ENCODE measurements at regions not wholly inside any gene's neighbourhood (a gene's known extent, or its start where the extent isn't known, plus 50 kb on each side); places are given as distances from the start of the nearest gene placed in this dataset.

- Histone ChIP-seq H3K4me3 (ENCODE audit: insufficient read depth, low read depth, low read length) (no peak overlapping the region), H4K20me1 (ENCODE audit: insufficient read depth, low read length) (no peaks in the 10 kb centered on the region), H3K27ac (ENCODE audit: low read depth, low read length) (no peak overlapping the region), H3K36me3 (ENCODE audit: insufficient read depth, low read length) (no peaks in the 10 kb centered on the region), H3K27me3 (ENCODE audit: insufficient read depth, low read length) (no peaks in the 10 kb centered on the region), H3K9ac (ENCODE audit: low read length) (no peak overlapping the region), H3K4me2 (ENCODE audit: low read length) (no peak overlapping the region), H3K79me2 (ENCODE audit: insufficient read depth, low read length) (no peaks in the 10 kb centered on the region), H2AFZ (ENCODE audit: low read depth, low read length) (no peak overlapping the region), H3K9me3 (ENCODE audit: insufficient read depth, low read depth, low read length) (no peaks in the 10 kb centered on the region), H3K4me1 (ENCODE audit: insufficient read depth, low read length) (no peaks in the 10 kb centered on the region)
- Mint-ChIP-seq H3K4me1 (ENCODE audit: low read depth, unreplicated experiment) (no peaks in the 10 kb centered on the region), H3K27ac (ENCODE audit: unreplicated experiment) (no peak overlapping the region), H3K27me3 (ENCODE audit: low read depth, unreplicated experiment) (no peaks in the 10 kb centered on the region), H3K36me3 (ENCODE audit: low read depth, unreplicated experiment) (no peaks in the 10 kb centered on the region), H3K9me3 (ENCODE audit: unreplicated experiment) (peaks cover 19% of the 10 kb centered on the region), H3K4me3 (ENCODE audit: unreplicated experiment) (no peak overlapping the region)
- DNase-seq (ENCODE audit: low read depth) (no peak), FAIRE-seq (no peak)
- TF ChIP-seq CTCF (IDR thresholded peaks at IDR 0.05; ENCODE audit: insufficient read depth, low read depth, low read length), result no peak
- no peak for TF ChIP-seq EZH2 (IDR thresholded peaks at IDR 0.05; ENCODE audit: insufficient read depth, low read length)
Measured at GRCh38 chr14:105982664-105983063, 456.3 kb downstream of the TMEM121 start.

GRCh38 chr14:105986894-105987284, 460.5 kb downstream of the TMEM121 start:
- Histone ChIP-seq H3K9me3 (ENCODE audit: insufficient read depth, low read depth, low read length) (peaks cover 4% of the 10 kb centered on the region), H2AFZ (ENCODE audit: low read depth, low read length) (no peak overlapping the region), H3K27me3 (ENCODE audit: insufficient read depth, low read length) (no peaks in the 10 kb centered on the region), H3K9ac (ENCODE audit: low read length) (no peak overlapping the region), H3K4me1 (ENCODE audit: insufficient read depth, low read length) (no peaks in the 10 kb centered on the region), H4K20me1 (ENCODE audit: insufficient read depth, low read length) (no peaks in the 10 kb centered on the region), H3K27ac (ENCODE audit: low read depth, low read length) (no peak overlapping the region), H3K4me2 (ENCODE audit: low read length) (no peak overlapping the region), H3K4me3 (ENCODE audit: insufficient read depth, low read depth, low read length) (no peak overlapping the region), H3K79me2 (ENCODE audit: insufficient read depth, low read length) (no peaks in the 10 kb centered on the region), H3K36me3 (ENCODE audit: insufficient read depth, low read length) (no peaks in the 10 kb centered on the region)
- TF ChIP-seq CTCF (IDR thresholded peaks at IDR 0.05; ENCODE audit: insufficient read depth, low read depth, low read length), result no peak
- no peak for TF ChIP-seq EZH2 (IDR thresholded peaks at IDR 0.05; ENCODE audit: insufficient read depth, low read length)
- H3K4me1 Mint-ChIP-seq (ENCODE audit: low read depth, unreplicated experiment), result no peaks in the 10 kb centered on the region
- no peaks in the 10 kb centered on the region for H3K36me3 Mint-ChIP-seq (ENCODE audit: low read depth, unreplicated experiment)
- no peaks in the 10 kb centered on the region for H3K27me3 Mint-ChIP-seq (ENCODE audit: low read depth, unreplicated experiment)
- no peak overlapping the region for H3K4me3 Mint-ChIP-seq (ENCODE audit: unreplicated experiment)
- no peak for DNase-seq (ENCODE audit: low read depth)
- no peak for FAIRE-seq
- H3K27ac Mint-ChIP-seq (ENCODE audit: unreplicated experiment), result no peak overlapping the region
- H3K9me3 Mint-ChIP-seq (ENCODE audit: unreplicated experiment), result peaks cover 16% of the 10 kb centered on the region

GRCh38 chr14:105987563-105987962, 461.2 kb downstream of the TMEM121 start:
- Histone ChIP-seq H3K79me2 (ENCODE audit: insufficient read depth, low read length) (no peaks in the 10 kb centered on the region), H3K4me2 (ENCODE audit: low read length) (no peak overlapping the region), H3K9ac (ENCODE audit: low read length) (no peak overlapping the region), H3K4me1 (ENCODE audit: insufficient read depth, low read length) (no peaks in the 10 kb centered on the region), H3K36me3 (ENCODE audit: insufficient read depth, low read length) (no peaks in the 10 kb centered on the region), H3K27me3 (ENCODE audit: insufficient read depth, low read length) (no peaks in the 10 kb centered on the region), H2AFZ (ENCODE audit: low read depth, low read length) (no peak overlapping the region), H3K27ac (ENCODE audit: low read depth, low read length) (no peak overlapping the region), H4K20me1 (ENCODE audit: insufficient read depth, low read length) (no peaks in the 10 kb centered on the region), H3K9me3 (ENCODE audit: insufficient read depth, low read depth, low read length) (peaks cover 4% of the 10 kb centered on the region), H3K4me3 (ENCODE audit: insufficient read depth, low read depth, low read length) (no peak overlapping the region)
- H3K4me3 Mint-ChIP-seq (ENCODE audit: unreplicated experiment), result no peak overlapping the region
- H3K27me3 Mint-ChIP-seq (ENCODE audit: low read depth, unreplicated experiment), result no peaks in the 10 kb centered on the region
- FAIRE-seq (no peak), DNase-seq (ENCODE audit: low read depth) (no peak)
- H3K9me3 Mint-ChIP-seq (ENCODE audit: unreplicated experiment), result peaks cover 15% of the 10 kb centered on the region
- H3K4me1 Mint-ChIP-seq (ENCODE audit: low read depth, unreplicated experiment), result no peaks in the 10 kb centered on the region
- no peaks in the 10 kb centered on the region for H3K36me3 Mint-ChIP-seq (ENCODE audit: low read depth, unreplicated experiment)
- TF ChIP-seq EZH2 (IDR thresholded peaks at IDR 0.05; ENCODE audit: insufficient read depth, low read length) (no peak), CTCF (IDR thresholded peaks at IDR 0.05; ENCODE audit: insufficient read depth, low read depth, low read length) (no peak)
- H3K27ac Mint-ChIP-seq (ENCODE audit: unreplicated experiment), result no peak overlapping the region
